H4 (cell line): ENCODE measurements at regions not wholly inside any gene's neighbourhood (a gene's known extent, or its start where the extent isn't known, plus 50 kb on each side); places are given as distances from the start of the nearest gene placed in this dataset.
"Not testable (repeated sequence)": the region's sequence is repeated elsewhere in the genome, so short reads cannot be mapped to it uniquely, and the experiment has no call there.

Experiments
- DNase-seq: peaks from one replicate; pipeline ENCODE4 v3.0.0-alpha.2; 2015; ENCODE audit warnings: low spot score

DNA sequence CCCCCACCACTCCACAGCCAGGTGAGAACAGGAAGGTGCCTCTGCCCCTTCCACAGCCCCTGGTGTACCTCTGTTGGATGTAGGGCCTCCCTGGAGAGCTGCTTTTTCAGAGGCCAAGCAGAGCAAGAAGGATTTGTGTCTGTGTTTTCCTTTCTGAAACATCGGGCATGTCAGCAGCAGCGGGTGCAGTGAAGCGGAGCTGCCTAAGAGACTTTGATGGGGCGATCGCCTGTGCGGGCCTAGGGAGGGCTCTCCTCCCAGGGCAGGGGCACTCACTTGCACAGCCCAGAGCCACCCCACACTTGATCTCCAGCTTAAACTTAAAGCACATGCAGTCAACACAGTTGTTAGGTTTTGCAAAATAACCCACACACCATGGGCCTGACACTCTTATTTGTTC lies 324.7 kb downstream of the ACTR3B start:
- no peak for DNase-seq

DNA sequence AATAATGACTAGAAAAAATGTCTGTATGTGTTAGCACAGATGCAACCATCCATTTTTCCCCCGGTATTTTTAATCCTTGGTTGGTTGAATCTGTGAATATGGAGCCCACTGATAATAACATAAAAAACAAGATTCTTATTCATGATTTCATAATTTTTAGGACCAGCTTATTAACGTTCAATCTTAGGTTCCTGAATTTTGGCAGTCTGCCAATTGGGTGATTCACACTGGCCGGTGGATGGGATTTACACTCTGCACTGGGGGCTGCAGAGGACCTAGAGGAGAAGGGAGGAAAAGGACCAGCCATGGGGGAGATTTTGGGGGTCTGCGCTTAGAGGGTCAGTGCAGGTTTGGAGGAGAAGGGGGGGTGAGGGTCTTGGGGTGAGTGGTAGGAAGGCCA lies 327.9 kb downstream of the ACTR3B start:
- DNase-seq, result no peak

DNA sequence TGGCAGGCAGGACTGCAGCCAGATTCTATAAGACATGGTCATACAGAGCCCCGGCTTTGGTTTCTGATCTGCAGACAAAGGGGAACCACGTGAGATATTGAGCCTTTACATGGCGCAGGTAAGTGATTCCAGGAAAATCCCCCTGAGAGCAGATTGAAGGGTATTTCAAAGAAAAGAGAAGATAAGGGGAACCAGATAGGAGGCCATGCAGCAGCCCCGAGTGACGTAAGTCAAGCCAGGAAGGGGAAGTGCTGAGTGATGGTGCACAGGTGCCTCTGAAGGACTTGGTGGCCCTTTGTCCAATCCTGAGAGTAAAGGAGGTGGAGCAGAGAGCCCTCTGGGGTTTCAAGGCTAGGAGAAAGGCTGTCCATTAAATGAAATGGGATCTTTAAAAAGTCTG lies 329.0 kb downstream of the ACTR3B start:
- no peak for DNase-seq

DNA sequence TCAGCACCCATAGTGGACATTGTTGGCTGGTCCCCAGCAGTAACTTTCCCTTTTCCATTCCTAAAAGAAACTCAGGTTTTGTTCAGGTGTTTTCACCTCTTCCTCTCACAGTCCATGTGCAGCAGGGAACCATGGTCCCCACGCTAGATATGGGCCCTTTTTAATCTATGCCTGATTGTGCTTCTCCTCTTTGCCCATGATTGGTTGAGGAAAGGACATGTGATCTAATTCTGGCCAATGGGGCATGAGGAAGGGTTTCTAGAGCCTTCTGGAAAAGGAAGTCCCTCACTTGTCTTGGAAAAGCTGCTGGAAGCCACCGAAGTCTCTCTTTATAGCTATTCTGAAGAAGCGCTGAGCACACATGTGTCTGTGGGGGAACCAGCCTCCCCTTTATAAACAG lies 330.7 kb downstream of the ACTR3B start:
- no peak for DNase-seq

DNA sequence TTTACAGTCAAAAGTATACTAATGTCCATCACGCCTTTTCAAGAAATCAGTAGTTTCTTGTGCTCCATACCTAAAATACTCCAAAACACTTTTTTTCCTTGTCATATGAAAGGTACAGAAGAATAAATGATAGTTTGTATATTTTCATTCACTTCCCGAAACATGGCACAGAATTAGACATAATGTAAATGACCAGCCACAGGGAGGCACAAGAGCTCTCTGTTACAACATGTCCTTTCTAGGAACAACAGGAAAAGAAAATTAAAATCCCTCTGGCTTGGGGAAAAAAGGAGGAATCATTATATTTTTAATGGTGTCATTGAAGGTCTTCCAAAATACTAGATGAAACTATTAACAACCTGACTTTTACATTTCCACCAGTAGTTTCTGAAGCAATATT lies 331.2 kb downstream of the ACTR3B start:
- DNase-seq, result no peak

DNA sequence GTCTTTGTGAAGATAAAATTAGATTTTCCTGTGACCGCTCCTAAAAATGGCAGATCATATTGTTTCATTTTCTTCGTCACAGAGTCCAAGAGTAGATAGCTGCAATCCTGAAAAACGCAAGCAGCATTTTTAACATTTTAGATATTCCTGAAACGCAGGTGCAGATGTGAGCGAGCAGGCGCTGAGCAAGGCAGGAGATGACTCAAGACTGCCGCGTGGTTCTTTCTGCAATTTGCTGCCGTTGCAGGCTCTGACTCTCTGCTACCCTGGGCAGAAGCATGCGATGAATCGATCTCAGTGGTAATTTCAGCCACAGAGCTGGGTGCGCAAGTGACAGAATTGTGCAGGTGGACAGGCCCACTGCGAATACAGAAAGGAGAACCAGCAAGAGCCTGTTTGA lies 331.9 kb downstream of the ACTR3B start:
- DNase-seq, result no peak

DNA sequence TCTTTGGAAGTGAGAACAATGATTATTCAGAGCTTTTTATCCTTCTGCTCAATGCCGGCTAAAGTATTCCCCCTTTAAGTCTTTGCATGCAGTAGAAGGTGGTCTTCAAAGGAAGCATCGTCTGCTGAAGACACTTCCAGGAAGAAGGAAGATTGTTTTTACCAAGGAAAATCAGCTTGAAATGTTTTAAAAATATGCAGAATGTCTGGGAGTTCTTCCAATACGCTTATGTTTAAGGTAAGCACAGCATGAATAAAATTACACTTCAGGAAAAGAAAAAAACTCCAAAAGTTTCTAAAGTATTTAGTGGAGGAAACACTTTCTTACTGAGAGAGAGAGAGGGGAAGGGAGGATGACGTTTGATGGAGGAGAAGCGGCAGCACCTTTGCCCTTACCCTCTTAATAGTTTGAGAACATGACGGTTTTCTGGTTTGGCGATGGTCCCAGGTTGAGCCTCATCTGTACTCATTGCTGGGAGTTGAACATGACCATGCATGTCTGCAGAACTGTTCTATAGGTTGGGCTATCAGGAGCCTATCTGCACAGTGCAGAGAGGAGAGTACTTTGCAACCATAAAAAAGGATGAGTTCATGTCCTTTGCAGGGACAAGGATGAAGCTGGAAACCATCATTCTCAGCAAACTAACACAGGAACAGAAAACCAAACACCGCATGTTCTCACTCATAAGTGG lies 338.1 kb downstream of the ACTR3B start:
- DNase-seq, result no peak

DNA sequence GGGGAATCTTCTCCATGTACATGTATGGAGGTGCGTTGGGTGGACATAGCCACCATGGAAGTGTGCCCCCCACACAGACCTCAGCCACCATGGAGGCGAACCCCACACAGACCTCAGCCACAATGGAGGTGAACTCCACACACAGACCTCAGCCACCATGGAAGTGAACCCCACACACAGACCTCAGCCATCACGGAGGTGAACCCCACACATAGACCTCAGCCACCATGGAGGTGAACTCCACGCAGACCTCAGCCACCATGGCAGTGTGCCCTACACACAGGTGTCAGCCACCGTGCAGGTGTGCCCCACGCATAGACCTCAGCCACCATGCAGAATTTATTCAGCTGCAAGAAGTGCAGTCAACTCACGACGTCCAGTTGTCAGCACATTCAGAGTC lies 339.7 kb downstream of the ACTR3B start:
- no peak for DNase-seq

DNA sequence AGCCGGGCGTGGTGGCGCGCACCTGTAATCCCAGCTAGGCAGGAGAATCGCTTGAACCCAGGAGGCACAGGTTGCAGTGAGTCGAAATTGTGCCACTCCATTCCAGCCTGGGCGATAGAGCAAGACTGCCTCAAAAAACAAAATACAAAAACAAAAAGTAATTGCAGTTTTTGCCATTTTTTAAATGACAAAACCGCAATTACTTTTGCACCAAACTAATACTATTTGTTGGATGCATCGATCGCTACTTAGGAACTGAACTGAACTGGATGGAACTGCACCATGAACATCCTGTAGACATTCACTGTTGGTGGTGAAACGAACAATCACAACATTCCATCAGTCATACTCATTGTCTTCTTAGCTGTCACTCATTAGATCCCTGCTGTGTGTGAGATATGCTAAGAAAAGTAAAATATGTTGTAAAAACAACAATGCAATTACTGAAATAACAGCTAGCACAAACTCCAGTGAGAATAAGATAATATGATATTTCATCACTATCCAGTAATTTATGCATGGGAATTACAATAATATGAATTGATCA lies 341.2 kb downstream of the ACTR3B start:
- no peak for DNase-seq

DNA sequence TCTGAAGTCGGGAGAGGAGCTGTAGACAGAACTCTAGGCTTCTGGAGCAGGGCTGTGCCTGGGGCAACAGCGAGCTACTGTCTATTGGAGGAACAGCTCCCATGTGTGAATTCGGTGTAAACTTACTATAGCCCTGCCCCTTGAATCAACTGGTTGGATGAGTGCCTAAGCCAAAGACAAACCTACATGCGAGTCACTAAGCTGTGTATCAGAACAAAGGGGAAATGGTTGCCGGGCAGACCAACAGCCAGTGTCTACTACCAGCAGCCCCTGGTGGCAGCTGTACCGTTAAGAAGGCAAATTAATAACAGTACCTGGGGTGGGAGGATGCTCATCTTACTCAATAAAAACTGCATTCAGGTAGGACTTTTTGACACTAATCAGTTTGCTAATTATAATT lies 343.6 kb downstream of the ACTR3B start:
- DNase-seq, result no peak

DNA sequence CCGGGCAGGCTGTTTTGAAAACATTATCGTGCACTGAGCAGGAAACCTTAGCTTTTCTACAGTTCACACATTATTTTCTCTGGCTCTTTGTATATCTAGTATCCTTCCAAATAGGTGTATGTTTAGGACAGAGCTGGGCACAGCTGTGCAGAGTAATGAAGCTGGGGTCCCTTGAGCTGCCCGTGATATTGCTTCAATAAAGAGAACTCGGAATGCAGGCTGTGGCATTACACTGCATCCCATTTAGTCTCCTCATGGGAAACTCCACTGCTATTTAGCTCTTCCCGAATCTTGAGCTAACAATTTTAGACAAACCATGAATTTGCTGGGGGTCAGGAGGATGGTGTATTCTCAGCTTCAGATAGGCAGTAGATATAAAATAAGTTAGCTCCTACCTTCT lies 348.3 kb downstream of the ACTR3B start:
- DNase-seq, result no peak

DNA sequence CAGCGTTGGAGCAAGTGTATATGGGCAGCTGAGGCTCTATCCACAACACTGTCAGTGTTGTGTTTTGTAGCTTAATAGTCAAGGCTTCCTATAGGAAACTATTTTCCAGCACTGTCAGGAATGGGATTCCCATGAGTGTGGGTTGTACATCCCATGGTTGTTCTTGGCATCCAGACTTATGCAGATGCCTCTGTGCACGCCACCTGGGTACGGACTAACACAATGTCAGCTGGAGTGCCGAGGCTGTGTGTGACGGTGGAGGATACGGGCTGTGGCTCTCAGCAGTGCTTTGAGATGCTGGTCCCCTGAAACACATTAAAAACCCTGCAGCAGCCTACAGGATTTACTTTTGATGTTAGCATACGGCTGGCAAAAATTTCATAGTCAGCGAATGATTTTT lies 350.0 kb downstream of the ACTR3B start:
- DNase-seq, result no peak

DNA sequence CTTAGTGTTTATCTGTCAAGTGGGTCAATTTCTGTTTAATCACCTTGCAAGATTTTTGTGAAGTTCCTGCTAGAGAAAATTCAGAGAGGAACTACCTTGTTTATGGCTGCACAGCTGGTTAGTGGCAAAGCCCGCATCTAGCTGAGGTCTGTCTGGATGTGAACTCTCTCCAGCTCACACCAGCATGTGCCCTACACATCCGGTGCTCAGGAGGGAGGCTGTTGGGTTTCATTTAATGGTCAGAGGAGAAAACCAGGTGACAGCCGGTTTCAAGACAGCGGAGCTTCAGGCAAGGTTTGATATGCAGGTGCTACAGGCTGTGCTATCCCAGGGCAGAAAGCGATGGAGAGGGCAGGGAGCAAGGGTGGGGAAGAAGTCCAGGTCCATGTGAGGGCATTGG lies 351.1 kb downstream of the ACTR3B start:
- no peak for DNase-seq

DNA sequence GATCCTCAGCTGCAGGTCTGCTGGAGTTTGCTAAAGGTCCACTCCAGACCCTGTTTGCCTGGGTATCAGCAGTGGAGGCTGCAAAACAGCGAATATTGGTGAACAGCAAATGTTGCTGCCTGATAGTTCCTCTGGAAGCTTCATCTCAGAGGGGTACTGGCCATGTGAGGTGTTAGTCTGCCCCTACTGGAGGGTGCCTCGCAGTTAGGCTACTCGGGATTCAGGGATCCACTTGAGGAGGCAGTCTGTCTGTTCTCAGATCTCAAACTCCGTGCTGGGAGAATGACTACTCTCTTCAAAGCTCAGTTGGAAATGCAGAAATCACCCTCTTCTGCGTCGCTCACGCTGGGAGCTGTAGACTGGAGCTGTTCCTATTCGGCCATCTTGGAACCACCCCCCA lies 362.7 kb downstream of the ACTR3B start:
- not testable (repeated sequence) for DNase-seq

DNA sequence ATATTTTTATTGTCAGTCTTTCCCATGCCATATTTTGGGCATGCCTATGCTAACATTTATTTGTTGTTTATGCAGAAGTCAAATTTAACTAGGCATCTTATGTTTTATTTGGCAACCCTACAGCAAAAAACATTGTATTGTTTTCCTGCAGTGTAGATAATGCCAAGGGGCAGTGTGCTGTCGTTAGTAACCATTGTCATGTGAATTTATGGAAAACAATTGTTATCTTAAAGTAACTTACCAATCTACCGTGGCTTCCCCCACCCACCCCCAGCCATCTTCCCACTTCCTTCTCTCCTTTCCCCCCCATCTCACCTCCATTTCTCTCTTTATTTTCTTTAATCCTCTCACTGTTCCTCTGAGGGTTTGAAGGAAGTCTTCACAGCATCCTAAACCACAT lies 370.5 kb downstream of the ACTR3B start:
- DNase-seq, result no peak

DNA sequence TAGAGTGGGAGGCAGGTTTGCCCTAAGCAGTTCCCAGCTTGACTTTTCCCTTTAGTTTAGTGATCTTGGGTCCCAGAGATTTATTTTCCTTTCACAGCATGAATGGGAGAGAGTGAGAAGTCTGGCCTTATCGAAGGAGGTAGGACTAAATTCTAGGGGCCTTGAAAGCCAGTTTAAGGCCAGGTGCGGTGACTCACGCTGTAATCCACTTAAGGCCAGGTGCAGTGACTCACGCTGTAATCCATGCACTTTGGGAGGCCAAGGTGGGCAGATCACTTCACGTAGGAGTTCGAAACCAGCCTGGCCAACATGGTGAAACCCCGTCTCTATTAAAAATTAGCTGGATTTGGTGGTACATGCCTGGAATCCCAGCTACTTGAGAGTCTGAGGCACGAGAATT lies 392.2 kb downstream of the ACTR3B start:
- DNase-seq, result no peak

DNA sequence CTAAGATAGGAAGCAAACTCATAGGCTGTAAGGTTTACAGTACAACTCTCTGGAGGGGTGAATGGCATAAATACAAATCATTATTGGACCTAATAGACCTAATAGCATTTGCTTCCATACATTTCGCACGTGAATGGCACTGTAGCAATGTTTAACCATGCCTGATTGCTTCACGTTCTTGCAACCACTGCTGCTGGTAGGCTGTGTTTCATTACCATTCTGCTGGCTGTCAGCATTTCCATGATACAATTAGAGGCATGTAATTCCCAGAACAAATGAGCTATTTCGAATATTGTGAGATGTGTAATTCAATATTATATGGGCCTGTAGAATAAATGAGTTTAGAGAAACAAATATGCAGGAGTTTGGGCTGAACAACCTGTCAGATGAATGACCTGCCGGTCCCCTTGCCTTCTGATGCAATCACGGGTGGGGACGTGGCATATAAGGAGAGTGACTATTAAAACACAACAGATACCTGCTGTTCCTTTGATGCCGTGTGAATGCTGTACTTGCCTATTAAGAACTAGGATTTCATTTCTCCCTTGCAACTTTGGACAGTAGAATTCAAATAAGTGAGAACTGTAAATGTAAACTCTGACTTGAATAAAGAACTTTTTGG lies 393.4 kb downstream of the ACTR3B start:
- no peak for DNase-seq

DNA sequence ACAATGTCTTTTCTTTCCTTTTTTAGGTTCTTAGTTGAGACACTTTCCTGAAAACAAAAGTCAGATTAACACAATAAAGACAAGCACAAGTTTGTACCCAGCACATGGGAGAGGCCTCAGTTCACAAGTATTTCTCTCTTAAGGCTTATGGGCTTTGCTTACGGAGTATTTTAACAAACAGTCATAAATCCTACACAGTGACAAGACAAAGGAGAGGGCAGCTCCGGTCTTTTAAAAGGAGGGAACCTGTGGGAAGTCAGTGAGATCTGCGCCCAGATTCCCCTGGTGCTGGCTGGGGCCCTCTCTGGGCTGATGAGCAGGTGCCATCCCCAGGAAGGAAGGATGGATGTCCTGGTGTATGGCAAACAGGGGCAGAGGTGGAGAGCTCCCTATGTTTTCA lies 398.6 kb downstream of the ACTR3B start:
- DNase-seq, result no peak

DNA sequence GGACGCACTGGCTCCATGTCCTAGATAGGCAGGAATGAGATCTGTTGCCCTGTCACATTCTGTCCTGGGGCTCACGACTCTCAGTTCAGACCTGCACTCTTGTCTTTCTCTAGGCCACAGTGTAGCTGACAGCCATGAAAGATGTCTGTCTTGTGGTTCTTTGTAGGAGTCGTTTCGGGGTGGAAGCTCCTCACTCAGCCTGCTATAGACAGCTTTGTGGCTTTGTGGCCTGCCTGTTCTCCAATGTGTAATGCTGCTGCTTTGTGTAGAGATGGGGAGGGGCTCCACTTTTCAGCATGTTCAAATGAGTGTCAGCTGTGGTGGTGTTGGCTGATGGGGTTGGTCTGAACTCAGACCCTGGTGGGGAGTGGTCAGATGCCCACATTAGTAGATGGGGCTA lies 410.7 kb downstream of the ACTR3B start:
- no peak for DNase-seq

DNA sequence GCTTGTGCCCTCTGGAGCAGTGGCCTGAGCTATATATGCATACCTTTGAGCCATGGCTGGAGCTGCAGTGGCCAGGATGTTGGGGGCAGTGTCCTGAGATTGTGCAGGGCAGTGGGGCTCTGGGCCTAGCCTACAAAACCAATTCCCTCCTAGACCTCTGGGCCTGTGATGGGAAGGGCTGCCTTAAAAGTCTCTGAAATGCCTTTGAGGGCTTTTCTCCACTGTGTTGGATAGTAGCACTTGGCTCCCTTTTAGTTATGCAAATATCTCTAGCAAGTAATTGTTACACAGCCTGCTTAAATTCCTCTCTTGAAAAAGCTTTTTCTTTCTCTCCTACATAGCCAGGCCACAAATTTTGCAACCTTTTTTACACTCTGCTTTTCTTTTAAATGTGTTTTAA lies 426.4 kb downstream of the ACTR3B start:
- no peak for DNase-seq

DNA sequence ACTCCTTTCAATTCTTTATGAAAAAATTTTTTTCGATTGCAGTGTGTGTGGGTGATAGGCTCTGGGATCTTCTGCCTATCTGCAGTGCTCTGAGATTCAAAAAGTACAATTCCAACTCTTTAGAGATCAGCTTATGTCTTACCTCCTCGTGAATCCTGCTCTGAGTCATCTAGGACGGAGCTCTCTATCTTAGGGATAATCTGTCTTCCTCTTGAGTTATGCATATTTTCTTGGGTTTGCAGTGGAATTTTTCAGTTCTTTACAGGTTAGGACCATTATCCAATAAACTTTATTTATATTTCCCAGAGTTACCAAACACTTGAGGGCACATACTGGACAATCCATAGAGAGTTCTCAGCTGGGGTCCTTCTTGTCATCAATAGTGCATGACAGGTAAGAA lies 428.6 kb downstream of the ACTR3B start:
- DNase-seq, result no peak

DNA sequence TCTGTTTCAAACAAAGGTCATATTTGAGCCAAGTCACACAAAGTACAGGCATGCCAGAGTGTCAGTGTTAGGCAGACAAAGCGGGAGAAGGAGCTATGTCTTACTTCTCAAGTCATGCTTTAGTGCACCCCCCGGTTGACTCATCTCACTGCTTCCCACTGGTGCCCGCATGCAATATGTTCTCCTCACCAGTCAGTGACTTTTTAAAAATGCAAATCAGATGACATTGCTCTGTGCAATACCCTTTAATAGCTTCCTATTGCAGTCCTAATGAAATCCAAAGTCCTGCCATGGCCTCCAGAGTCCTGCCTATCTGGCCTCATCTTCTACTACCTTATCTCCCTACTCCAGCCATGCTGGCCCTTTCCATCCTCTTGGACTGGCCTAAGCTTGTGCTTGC lies 429.1 kb downstream of the ACTR3B start:
- DNase-seq, result no peak

DNA sequence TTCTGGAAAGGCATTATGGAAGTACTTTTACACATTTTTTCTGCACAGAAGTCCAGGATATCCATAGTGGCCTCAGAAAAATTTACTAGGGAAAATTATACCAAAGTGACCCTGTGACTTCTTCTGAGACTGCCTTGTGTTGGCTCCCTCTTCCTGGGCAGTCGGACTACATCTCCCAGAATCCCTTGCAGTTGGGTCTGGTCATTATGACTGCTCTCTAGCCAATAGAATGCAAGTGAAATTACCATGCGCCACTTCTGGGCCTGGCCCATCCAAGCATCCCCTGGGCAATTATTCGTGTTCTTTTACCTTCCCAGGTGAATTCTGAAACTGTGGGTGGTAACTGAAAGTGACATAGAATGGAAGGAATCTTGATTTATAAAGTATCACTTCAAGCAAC lies 430.9 kb downstream of the ACTR3B start:
- DNase-seq, result no peak

DNA sequence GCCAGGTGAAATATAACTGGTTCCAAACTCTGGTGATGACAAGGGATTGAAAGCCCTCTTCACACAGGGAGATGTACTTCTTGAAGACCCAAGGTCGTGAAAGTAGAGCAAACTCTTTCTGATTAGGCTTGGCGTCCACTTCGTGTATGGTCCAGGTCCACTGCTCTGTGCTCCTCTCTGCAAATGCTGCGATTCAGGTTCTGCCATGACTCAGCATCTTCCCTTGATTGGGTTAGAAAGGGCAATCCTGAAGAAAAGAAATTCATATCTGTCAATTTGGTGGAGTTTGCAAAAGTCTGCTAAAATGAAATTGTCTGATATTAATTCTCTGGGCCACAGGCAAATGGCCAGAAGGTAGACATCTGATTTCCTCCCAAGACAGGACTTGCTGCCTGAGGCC lies 431.4 kb downstream of the ACTR3B start:
- DNase-seq, result no peak
